Mesenchymal stem cell (in vitro differentiated cells and primary cell): ENCODE measurements at regions not wholly inside any gene's neighbourhood (a gene's known extent, or its start where the extent isn't known, plus 50 kb on each side); places are given as distances from the start of the nearest gene placed in this dataset.

Source experiments
- DNase-seq: peaks from one replicate; pipeline ENCODE4 v3.0.0-alpha.2; 2013
- H2AFZ ChIP-seq: one replicate; pipeline ENCODE4 v1.6.1; 2013; ENCODE audit warnings: low read depth, mild to moderate bottlenecking, control low read depth, inconsistent platforms, low read length, moderate library complexity
- H2AK5ac ChIP-seq: 2 replicates; pipeline ENCODE4 v1.6.1; 2013; ENCODE audit warnings: low read length, moderate library complexity, mild to moderate bottlenecking, inconsistent platforms; ENCODE audit not compliant: severe bottlenecking
- H2BK120ac ChIP-seq: one replicate; pipeline ENCODE4 v1.6.1; 2013; ENCODE audit warnings: low read depth, mild to moderate bottlenecking, inconsistent platforms, low read length, moderate library complexity
- H2BK12ac ChIP-seq, 2 experiments: one replicate each; pipeline ENCODE4 v1.6.1; 2013; ENCODE audit warnings: inconsistent platforms in 2 of 2, low read length in 2 of 2, mild to moderate bottlenecking in 2 of 2, moderate library complexity in 2 of 2, control low read depth in 1 of 2
- H2BK15ac ChIP-seq: one replicate; pipeline ENCODE4 v1.6.1; 2013; ENCODE audit warnings: mild to moderate bottlenecking, low read depth, inconsistent platforms; ENCODE audit not compliant: poor library complexity, severe bottlenecking
- H2BK5ac ChIP-seq: 2 replicates; pipeline ENCODE4 v1.6.1; 2013; ENCODE audit warnings: low read depth, mild to moderate bottlenecking, low read length, control low read depth, inconsistent platforms; ENCODE audit not compliant: poor library complexity, severe bottlenecking
- H3K14ac ChIP-seq, 2 experiments: one replicate each; pipeline ENCODE4 v1.6.1; 2013; ENCODE audit warnings: inconsistent platforms in 2 of 2, low read length in 2 of 2, control low read depth in 1 of 2, mild to moderate bottlenecking in 1 of 2, moderate library complexity in 1 of 2
- H3K18ac ChIP-seq, 2 experiments: one replicate each; pipeline ENCODE4 v1.6.1; 2013; ENCODE audit warnings: inconsistent platforms in 2 of 2, low read length in 2 of 2, control low read depth in 1 of 2, low read depth in 1 of 2, mild to moderate bottlenecking in 1 of 2
- H3K23ac ChIP-seq, 2 experiments: one replicate each; pipeline ENCODE4 v1.6.1; 2013; ENCODE audit warnings: inconsistent platforms in 2 of 2, low read length in 2 of 2, mild to moderate bottlenecking in 2 of 2, moderate library complexity in 2 of 2, control low read depth in 1 of 2
- H3K27ac ChIP-seq: 2 replicates; pipeline ENCODE4 v1.5.1; 2013; ENCODE audit warnings: mild to moderate bottlenecking, moderate library complexity, low read length, control low read depth, inconsistent platforms; ENCODE audit not compliant: poor library complexity, severe bottlenecking
- H3K27me3 ChIP-seq, 2 experiments: 2 replicates each; pipeline versions ENCODE4 v1.6.1 to v1.7.0; 2013; ENCODE audit warnings: low read length in 2 of 2, mild to moderate bottlenecking in 2 of 2, moderate library complexity in 2 of 2, control low read depth in 1 of 2, inconsistent platforms in 1 of 2; ENCODE audit not compliant: control insufficient read depth in 1 of 2, insufficient read depth in 1 of 2
- H3K36me3 ChIP-seq, 2 experiments: 2 replicates each; pipeline versions ENCODE4 v1.6.1 to v1.7.0; 2013; ENCODE audit warnings: low read length in 2 of 2, control low read depth in 1 of 2, inconsistent platforms in 1 of 2, low read depth in 1 of 2, mild to moderate bottlenecking in 1 of 2; ENCODE audit not compliant: insufficient read depth in 2 of 2, control insufficient read depth in 1 of 2
- H3K4ac ChIP-seq, 2 experiments: one replicate each; pipeline ENCODE4 v1.6.1; 2013; ENCODE audit warnings: inconsistent platforms in 2 of 2, low read length in 2 of 2, mild to moderate bottlenecking in 2 of 2, moderate library complexity in 2 of 2, control low read depth in 1 of 2, low read depth in 1 of 2
- H3K4me1 ChIP-seq: 2 replicates; pipeline ENCODE4 v1.6.1; 2013; ENCODE audit warnings: low read depth, low read length, control low read depth; ENCODE audit not compliant: control insufficient read depth, insufficient read depth
- H3K4me2 ChIP-seq: 2 replicates; pipeline ENCODE4 v1.6.1; 2013; ENCODE audit warnings: low read length, mild to moderate bottlenecking, inconsistent platforms; ENCODE audit not compliant: poor library complexity, severe bottlenecking
- H3K4me3 ChIP-seq, 2 experiments: 2 replicates each; pipeline versions ENCODE4 v1.5.1 to v1.7.0; 2013; ENCODE audit warnings: low read length in 2 of 2, mild to moderate bottlenecking in 2 of 2, control low read depth in 1 of 2, low read depth in 1 of 2; ENCODE audit not compliant: insufficient read depth in 1 of 2
- H3K79me1 ChIP-seq: replicated peaks from 2 replicates; pipeline ENCODE4 v1.6.1; 2013; ENCODE audit warnings: mild to moderate bottlenecking, control low read depth, low read length, inconsistent platforms; ENCODE audit not compliant: poor library complexity, severe bottlenecking
- H3K9ac ChIP-seq: 2 replicates; pipeline ENCODE4 v1.7.0; 2013; ENCODE audit warnings: mild to moderate bottlenecking, low read length, moderate library complexity
- H3K9me3 ChIP-seq: 2 replicates; pipeline ENCODE4 v1.7.0; 2013; ENCODE audit warnings: mild to moderate bottlenecking, low read length; ENCODE audit not compliant: control insufficient read depth
- H4K8ac ChIP-seq: one replicate; pipeline ENCODE4 v1.6.1; 2013; ENCODE audit warnings: inconsistent platforms, mild to moderate bottlenecking, low read length, moderate library complexity
- H4K91ac ChIP-seq: one replicate; pipeline ENCODE4 v1.6.1; 2013; ENCODE audit warnings: mild to moderate bottlenecking, low read length, inconsistent platforms
- WGBS: methylation state at CpG from one replicate; pipeline ENCODE4 v1.1.7; 2013; ENCODE audit warnings: mixed read lengths; 5-methylcytosine and 5-hydroxymethylcytosine counted together

DNA sequence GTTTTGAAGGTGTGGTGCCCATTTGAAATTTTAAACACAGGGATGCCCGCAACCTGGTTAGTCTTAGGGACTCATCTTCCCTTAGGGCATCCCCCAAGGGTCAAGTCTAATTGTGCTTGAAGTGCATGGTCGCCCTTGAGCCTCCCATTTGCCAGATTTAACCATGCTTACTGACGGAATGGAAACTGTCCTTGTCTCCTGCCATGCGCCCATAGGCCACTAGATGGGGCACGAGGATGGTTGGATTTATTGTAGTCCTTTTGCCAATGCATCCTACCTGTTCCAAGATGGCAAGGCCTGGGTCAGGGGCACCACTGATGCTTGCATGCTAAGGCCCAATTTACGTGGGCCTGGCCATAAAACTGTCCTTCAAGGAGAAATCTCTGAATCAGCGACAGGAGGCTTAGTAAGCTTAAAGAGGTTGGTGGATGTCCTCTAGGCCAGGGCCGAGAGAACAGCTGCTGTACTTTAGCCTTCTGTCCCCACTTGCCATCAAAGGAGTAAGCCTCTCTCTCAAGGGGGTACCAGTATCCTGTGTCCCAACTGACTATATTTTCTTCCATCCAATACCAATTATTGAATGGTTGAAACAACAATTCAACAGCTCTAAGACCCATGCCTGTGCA is 355.4 kb downstream of the OTOL1 start:
- Histone ChIP-seq H3K4ac (no peak overlapping the region), H3K9ac (no peak overlapping the region), H3K4me2 (no peak overlapping the region), H2BK120ac (no peak overlapping the region), H3K27ac (no peak overlapping the region), H2BK12ac (no peak overlapping the region), H4K8ac (no peak overlapping the region), H3K4me1 (peaks cover 4% of the 10 kb centered on the region), H3K18ac (no peak overlapping the region), H4K91ac (peak overlapping the region; percentile 41), H3K14ac (no peak overlapping the region), H3K79me1 (no peaks in the 10 kb centered on the region), H3K36me3 (no peaks in the 10 kb centered on the region), H3K23ac (no peak overlapping the region), H3K27me3 (no peaks in the 10 kb centered on the region), H2AFZ (no peak overlapping the region), H3K9me3 (no peaks in the 10 kb centered on the region), H2BK5ac (no peak overlapping the region), H2BK15ac (no peak overlapping the region), H2AK5ac (no peak overlapping the region), H3K4me3 (no peak overlapping the region)
- peak; percentile 54 for DNase-seq
- 26% methylated on average over 8 of the region's 8 CpGs for WGBS

DNA sequence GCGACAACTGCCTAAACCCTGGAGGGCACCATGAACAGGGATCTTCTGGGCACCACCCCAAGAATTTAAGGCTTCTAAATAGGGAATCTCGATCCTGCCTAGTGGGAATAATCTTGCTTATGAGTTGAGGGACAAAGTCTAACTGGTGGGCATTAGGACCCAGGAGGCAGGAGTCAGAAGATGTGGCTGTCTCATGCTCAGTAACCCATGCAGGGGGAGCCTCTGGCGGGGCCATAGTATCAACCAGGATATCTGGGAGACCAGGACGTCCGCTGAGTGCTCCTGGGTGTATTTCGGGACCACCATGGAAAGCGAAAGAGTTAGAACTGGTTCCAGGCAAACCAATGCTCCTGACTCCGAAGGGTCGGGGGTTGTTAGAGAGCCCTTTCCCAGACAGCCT is 356.1 kb downstream of the OTOL1 start:
- Histone ChIP-seq H3K9me3 (no peaks in the 10 kb centered on the region), H4K91ac (no peak overlapping the region), H2BK5ac (no peak overlapping the region), H3K4me1 (peaks cover 4% of the 10 kb centered on the region), H2BK15ac (no peak overlapping the region), H3K4me3 (no peak overlapping the region), H4K8ac (no peak overlapping the region), H3K9ac (no peak overlapping the region), H3K36me3 (no peaks in the 10 kb centered on the region), H3K79me1 (no peaks in the 10 kb centered on the region), H3K23ac (no peak overlapping the region), H3K27ac (no peak overlapping the region), H2BK12ac (peak overlapping the region; percentile 78 to 83), H2AFZ (no peak overlapping the region), H2BK120ac (peak overlapping the region; percentile 6), H3K14ac (no peak overlapping the region), H3K27me3 (no peaks in the 10 kb centered on the region), H2AK5ac (no peak overlapping the region), H3K4ac (peak overlapping the region in 1 of 2 experiments; percentile 19), H3K4me2 (no peak overlapping the region), H3K18ac (no peak overlapping the region)
- no peak for DNase-seq
- 92% methylated on average over 9 of the region's 9 CpGs for WGBS

DNA sequence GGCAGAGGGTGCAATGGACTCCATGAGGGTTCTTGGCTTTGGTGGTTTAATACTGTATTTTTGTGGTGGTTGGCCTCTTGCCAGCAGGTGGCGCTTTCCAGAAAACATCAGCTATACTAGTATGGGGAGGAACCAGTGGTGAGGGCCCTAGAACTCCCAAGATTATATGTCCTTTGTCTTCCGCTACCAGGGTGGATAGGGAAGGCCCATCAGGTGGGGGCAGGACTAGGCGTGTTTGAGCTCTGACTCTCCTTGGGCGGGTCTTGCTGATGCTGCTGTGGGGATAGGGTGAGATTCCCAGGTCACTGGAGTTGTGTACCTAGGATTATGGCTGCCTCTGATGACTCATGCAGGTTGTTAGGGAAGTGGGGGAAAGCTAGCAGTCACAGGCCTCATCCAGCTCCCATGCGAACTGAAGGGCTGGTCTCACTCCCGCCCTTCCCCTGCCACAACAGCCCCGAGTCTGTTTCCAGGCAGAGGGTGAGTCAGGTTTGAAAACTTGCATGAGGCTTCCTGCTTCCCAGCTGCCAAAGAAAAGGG is 357.7 kb downstream of the OTOL1 start:
- Histone ChIP-seq H3K27me3 (no peaks in the 10 kb centered on the region), H3K79me1 (no peaks in the 10 kb centered on the region), H3K4me1 (peaks cover 4% of the 10 kb centered on the region), H3K4me2 (no peak overlapping the region), H3K4ac (peak overlapping the region in 1 of 2 experiments; percentile 77), H2BK120ac (no peak overlapping the region), H2AK5ac (no peak overlapping the region), H3K18ac (peak overlapping the region; percentile 11 to 90), H3K9ac (no peak overlapping the region), H2BK12ac (peak overlapping the region; percentile 69 to 77), H4K8ac (peak overlapping the region; percentile 27), H3K27ac (peak overlapping the region; percentile 1), H2BK15ac (no peak overlapping the region), H4K91ac (no peak overlapping the region), H3K23ac (no peak overlapping the region), H3K4me3 (no peak overlapping the region), H3K14ac (peak overlapping the region in 1 of 2 experiments; percentile 53), H2AFZ (peak overlapping the region; percentile 67), H3K9me3 (no peaks in the 10 kb centered on the region), H2BK5ac (no peak overlapping the region), H3K36me3 (no peaks in the 10 kb centered on the region)
- peak; percentile 84 for DNase-seq
- WGBS: 59% methylated on average over 7 of the region's 7 CpGs

DNA sequence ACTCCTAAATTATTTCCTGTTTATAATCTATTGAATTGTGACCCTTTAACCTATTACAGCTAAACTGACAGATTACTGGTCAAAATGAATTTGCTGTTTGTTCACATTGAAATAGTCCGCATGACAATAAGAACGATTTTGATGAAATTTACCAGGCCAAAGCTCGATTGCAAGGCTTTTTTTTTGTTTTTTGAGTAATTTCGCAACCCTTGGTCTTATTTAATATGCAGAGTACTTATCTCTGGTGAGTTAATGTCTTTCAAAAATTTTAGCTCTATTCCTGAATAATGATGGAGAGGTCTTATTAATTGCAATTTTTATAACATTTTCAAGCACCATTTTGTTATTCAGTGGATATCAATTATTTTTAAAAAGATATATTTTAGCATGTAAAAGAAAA is 362.4 kb downstream of the OTOL1 start:
- no peak overlapping the region for H3K9ac ChIP-seq
- no peak overlapping the region for H4K91ac ChIP-seq
- no peak overlapping the region for H3K4me2 ChIP-seq
- WGBS: 94% methylated on average over 3 of the region's 4 CpGs
- H2AFZ ChIP-seq: no peak overlapping the region
- H2AK5ac ChIP-seq: no peak overlapping the region
- no peaks in the 10 kb centered on the region for H3K27me3 ChIP-seq
- H4K8ac ChIP-seq: no peak overlapping the region
- no peak overlapping the region for H2BK15ac ChIP-seq
- no peaks in the 10 kb centered on the region for H3K9me3 ChIP-seq
- H2BK12ac ChIP-seq: no peak overlapping the region
- no peak overlapping the region for H3K4me3 ChIP-seq
- no peak overlapping the region for H3K4ac ChIP-seq
- no peaks in the 10 kb centered on the region for H3K36me3 ChIP-seq
- no peak overlapping the region for H2BK5ac ChIP-seq
- no peak overlapping the region for H3K18ac ChIP-seq
- DNase-seq: no peak
- no peak overlapping the region for H3K14ac ChIP-seq
- no peaks in the 10 kb centered on the region for H3K79me1 ChIP-seq
- H3K23ac ChIP-seq: no peak overlapping the region
- H3K27ac ChIP-seq: no peak overlapping the region
- peaks cover 4% of the 10 kb centered on the region for H3K4me1 ChIP-seq
- H2BK120ac ChIP-seq: no peak overlapping the region
